ENCODE measurements at regions not wholly inside any gene's neighbourhood (a gene's known extent, or its start where the extent isn't known, plus 50 kb on each side); places are given as distances from the start of the nearest gene placed in this dataset.

DNA sequence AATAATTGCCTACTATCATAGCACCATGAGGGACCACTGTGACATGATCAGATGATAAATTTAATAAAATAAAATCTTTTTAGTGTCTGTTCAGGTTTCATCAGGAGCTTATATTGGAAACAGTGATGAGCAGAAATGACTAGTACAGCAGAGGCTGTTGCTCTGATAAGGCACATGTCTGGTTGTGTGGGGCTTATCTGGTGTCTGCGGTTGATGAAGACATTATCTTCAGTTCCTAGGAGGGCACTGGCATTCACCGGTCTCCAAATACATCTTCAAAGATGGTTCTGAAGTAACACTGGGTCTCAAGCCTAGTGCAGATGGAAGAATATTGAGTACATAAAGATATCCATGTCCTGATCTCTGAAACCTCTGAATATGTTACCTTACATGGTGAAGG, 125.3 kb downstream of the SUCNR1 start:
- Histone ChIP-seq H3K4me1 (no peaks in the 10 kb centered on the region), H3K4me3 (no peak overlapping the region), H3K9me3 (no peaks in the 10 kb centered on the region), H3K27me3 (no peaks in the 10 kb centered on the region), H3K36me3 (no peaks in the 10 kb centered on the region), H3K27ac (no peak overlapping the region)
- TF ChIP-seq, protein P1, sequence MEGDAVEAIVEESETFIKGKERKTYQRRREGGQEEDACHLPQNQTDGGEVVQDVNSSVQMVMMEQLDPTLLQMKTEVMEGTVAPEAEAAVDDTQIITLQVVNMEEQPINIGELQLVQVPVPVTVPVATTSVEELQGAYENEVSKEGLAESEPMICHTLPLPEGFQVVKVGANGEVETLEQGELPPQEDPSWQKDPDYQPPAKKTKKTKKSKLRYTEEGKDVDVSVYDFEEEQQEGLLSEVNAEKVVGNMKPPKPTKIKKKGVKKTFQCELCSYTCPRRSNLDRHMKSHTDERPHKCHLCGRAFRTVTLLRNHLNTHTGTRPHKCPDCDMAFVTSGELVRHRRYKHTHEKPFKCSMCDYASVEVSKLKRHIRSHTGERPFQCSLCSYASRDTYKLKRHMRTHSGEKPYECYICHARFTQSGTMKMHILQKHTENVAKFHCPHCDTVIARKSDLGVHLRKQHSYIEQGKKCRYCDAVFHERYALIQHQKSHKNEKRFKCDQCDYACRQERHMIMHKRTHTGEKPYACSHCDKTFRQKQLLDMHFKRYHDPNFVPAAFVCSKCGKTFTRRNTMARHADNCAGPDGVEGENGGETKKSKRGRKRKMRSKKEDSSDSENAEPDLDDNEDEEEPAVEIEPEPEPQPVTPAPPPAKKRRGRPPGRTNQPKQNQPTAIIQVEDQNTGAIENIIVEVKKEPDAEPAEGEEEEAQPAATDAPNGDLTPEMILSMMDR (IDR thresholded peaks at IDR 0.05) = no peak
- WGBS, 2 donors = 96 to 98% methylated on average over 2 of the region's 2 CpGs
- intact Hi-C loops (cut with DNase I) = no loop called here
- DNase-seq = no peak

DNA sequence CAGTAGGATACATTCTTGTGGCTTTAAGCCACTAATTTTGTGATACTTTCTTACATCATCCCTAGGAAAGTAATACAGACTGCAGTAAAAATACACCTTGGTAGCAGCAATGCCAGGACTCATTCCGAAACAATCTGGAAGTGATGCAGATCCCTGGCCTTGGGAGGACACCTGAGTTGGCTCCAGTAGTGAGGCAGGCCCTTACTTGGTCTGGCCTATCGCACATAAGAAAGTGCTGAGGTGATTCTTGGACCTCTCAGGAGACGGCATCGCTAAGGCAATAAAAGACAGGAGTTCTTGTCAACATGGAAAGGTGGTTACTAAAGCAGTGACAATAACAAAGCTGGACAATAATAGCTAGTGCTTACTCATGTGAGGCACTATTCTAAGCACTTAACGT, 126.5 kb downstream of the SUCNR1 start:
- intact Hi-C loops (cut with DNase I) = no loop called here
- 40 to 77% methylated on average over 5 of the region's 5 CpGs for WGBS, 2 donors
- H3K27me3 ChIP-seq = no peaks in the 10 kb centered on the region
- no peaks in the 10 kb centered on the region for H3K36me3 ChIP-seq
- DNase-seq = no peak
- no peak overlapping the region for H3K4me3 ChIP-seq
- no peak overlapping the region for H3K27ac ChIP-seq
- TF ChIP-seq POLR2AphosphoS5 (IDR thresholded peaks at IDR 0.05) = no peak
- no peak for TF ChIP-seq POLR2A (IDR thresholded peaks at IDR 0.05)
- TF ChIP-seq, protein P1 (IDR thresholded peaks at IDR 0.05) = no peak
- H3K9me3 ChIP-seq = no peaks in the 10 kb centered on the region
- no peaks in the 10 kb centered on the region for H3K4me1 ChIP-seq

GRCh38 chr3:152011812-152012735, 138.6 kb downstream of the SUCNR1 start:
- Histone ChIP-seq H3K27ac (peak overlapping the region in 1 of 4 donors; percentile 20), H3K9me3 (no peaks in the 10 kb centered on the region), H3K4me1 (peaks cover 0 to 29% (median 9%) of the 10 kb centered on the region in 4 donors), H3K36me3 (no peaks in the 10 kb centered on the region), H3K27me3 (no peaks in the 10 kb centered on the region), H3K4me3 (no peak overlapping the region)
- no peak for DNase-seq
- peak in 2 of 4 donors; percentile 54 to 61 for TF ChIP-seq POLR2AphosphoS5 (IDR thresholded peaks at IDR 0.05)
- TF ChIP-seq, protein P1 (IDR thresholded peaks at IDR 0.05) = no peak
- no peak for TF ChIP-seq EP300 (IDR thresholded peaks at IDR 0.05)
- intact Hi-C loops (cut with DNase I) = no loop called here
- WGBS, 2 donors = 86% methylated on average over 4 of the region's 4 CpGs

GRCh38 chr3:152019508-152019907, 146.1 kb downstream of the SUCNR1 start:
- 76% methylated on average over 2 of the region's 2 CpGs for WGBS, 2 donors

GRCh38 chr3:152021951-152022461, 148.6 kb downstream of the SUCNR1 start:
- Histone ChIP-seq H3K27ac (no peak overlapping the region), H3K36me3 (no peaks in the 10 kb centered on the region), H3K27me3 (no peaks in the 10 kb centered on the region), H3K9me3 (no peaks in the 10 kb centered on the region), H3K4me3 (no peak overlapping the region), H3K4me1 (peaks cover 0 to 17% (median 11%) of the 10 kb centered on the region in 4 donors)
- TF ChIP-seq POLR2AphosphoS5 (IDR thresholded peaks at IDR 0.05) = no peak
- TF ChIP-seq POLR2A (IDR thresholded peaks at IDR 0.05) = no peak
- TF ChIP-seq EP300 (IDR thresholded peaks at IDR 0.05) = no peak
- TF ChIP-seq, protein P1 (IDR thresholded peaks at IDR 0.05) = no peak
- 74 to 79% methylated on average over 4 of the region's 4 CpGs for WGBS, 2 donors
- DNase-seq = no peak
- intact Hi-C loops (cut with DNase I) = no loop called here

More at GRCh38 chr3:152019508-152019907, 146.1 kb downstream of the SUCNR1 start:
- no peak for DNase-seq
- Histone ChIP-seq H3K27me3 (no peaks in the 10 kb centered on the region), H3K36me3 (no peaks in the 10 kb centered on the region), H3K27ac (no peak overlapping the region), H3K4me3 (no peak overlapping the region), H3K9me3 (no peaks in the 10 kb centered on the region), H3K4me1 (peaks cover 0 to 11% (median 6%) of the 10 kb centered on the region in 4 donors)
- intact Hi-C loops (cut with DNase I) = no loop called here
- TF ChIP-seq EP300 (IDR thresholded peaks at IDR 0.05) (no peak), POLR2AphosphoS5 (IDR thresholded peaks at IDR 0.05) (no peak)
